ENCODE measurements at regions not wholly inside any gene's neighbourhood (a gene's known extent, or its start where the extent isn't known, plus 50 kb on each side); places are given as distances from the start of the nearest gene placed in this dataset.
A peak's percentile ranks its signal among the peaks of the same experiment; 100 is the strongest.

GRCh38 chr5:109937951-109938350 lies 248.2 kb downstream of the MAN2A1 start:
- H3K36me3 Mint-ChIP-seq: no peaks in the 10 kb centered on the region
- H3K4me1 Mint-ChIP-seq: peaks cover 12% of the 10 kb centered on the region
- DNase-seq (ENCODE audit: low spot score in 2 of 2): no peak
- ATAC-seq: no peak
- no peak overlapping the region for H3K27ac Mint-ChIP-seq
- no peak overlapping the region for H3K4me3 Mint-ChIP-seq
- H3K9me3 Mint-ChIP-seq: peaks cover 4% of the 10 kb centered on the region

- no peaks in the 10 kb centered on the region for H3K36me3 Mint-ChIP-seq
- no peak overlapping the region for H3K27ac Mint-ChIP-seq
Observed at GRCh38 chr5:109938453-109938852, 248.7 kb downstream of the MAN2A1 start.

GRCh38 chr5:109939116-109939682 lies 249.5 kb downstream of the MAN2A1 start:
- Mint-ChIP-seq H3K36me3 (no peaks in the 10 kb centered on the region), H3K4me3 (no peak overlapping the region), H3K4me1 (peaks cover 12% of the 10 kb centered on the region), H3K27ac (no peak overlapping the region), H3K9me3 (peaks cover 4% of the 10 kb centered on the region)
- DNase-seq (ENCODE audit: low spot score in 2 of 2) (no peak), ATAC-seq (no peak)

More at GRCh38 chr5:109938453-109938852, 248.7 kb downstream of the MAN2A1 start:
- DNase-seq (ENCODE audit: low spot score in 2 of 2) (no peak), ATAC-seq (no peak)
- Mint-ChIP-seq H3K4me3 (no peak overlapping the region), H3K9me3 (peaks cover 4% of the 10 kb centered on the region), H3K4me1 (peaks cover 12% of the 10 kb centered on the region)

- no peak overlapping the region for H3K4me3 Mint-ChIP-seq
- DNase-seq (ENCODE audit: low spot score in 2 of 2): no peak
- ATAC-seq: no peak
- peaks cover 14% of the 10 kb centered on the region for H3K4me1 Mint-ChIP-seq
- H3K27ac Mint-ChIP-seq: no peak overlapping the region
- H3K36me3 Mint-ChIP-seq: no peaks in the 10 kb centered on the region
- peaks cover 4% of the 10 kb centered on the region for H3K9me3 Mint-ChIP-seq
Observed at GRCh38 chr5:109942646-109943045, 252.9 kb downstream of the MAN2A1 start.

- H3K27ac Mint-ChIP-seq: no peak overlapping the region
- H3K9me3 Mint-ChIP-seq: peaks cover 4% of the 10 kb centered on the region
- no peak overlapping the region for H3K4me3 Mint-ChIP-seq
- ATAC-seq (no peak), DNase-seq (ENCODE audit: low spot score in 2 of 2) (no peak)
- peaks cover 14% of the 10 kb centered on the region for H3K4me1 Mint-ChIP-seq
- no peaks in the 10 kb centered on the region for H3K36me3 Mint-ChIP-seq
Observed at GRCh38 chr5:109943701-109944235, 254.0 kb downstream of the MAN2A1 start.

- H3K4me1 Mint-ChIP-seq: peaks cover 14% of the 10 kb centered on the region
- H3K36me3 Mint-ChIP-seq: no peaks in the 10 kb centered on the region
- DNase-seq (ENCODE audit: low spot score in 2 of 2) (no peak), ATAC-seq (no peak)
- no peak overlapping the region for H3K4me3 Mint-ChIP-seq
- H3K9me3 Mint-ChIP-seq: peaks cover 4% of the 10 kb centered on the region
- H3K27ac Mint-ChIP-seq: no peak overlapping the region
Observed at GRCh38 chr5:109944461-109944860, 254.7 kb downstream of the MAN2A1 start.

- no peak for DNase-seq (ENCODE audit: low spot score in 2 of 2)
- peaks cover 14% of the 10 kb centered on the region for H3K4me1 Mint-ChIP-seq
- H3K36me3 Mint-ChIP-seq: no peaks in the 10 kb centered on the region
- no peaks in the 10 kb centered on the region for H3K9me3 Mint-ChIP-seq
- H3K27ac Mint-ChIP-seq: no peak overlapping the region
- peak; percentile 42 for ATAC-seq
- no peak overlapping the region for H3K4me3 Mint-ChIP-seq
Observed at GRCh38 chr5:109945097-109945678, 255.5 kb downstream of the MAN2A1 start.

- Mint-ChIP-seq H3K9me3 (no peaks in the 10 kb centered on the region), H3K4me3 (no peak overlapping the region), H3K36me3 (no peaks in the 10 kb centered on the region), H3K27ac (no peak overlapping the region), H3K4me1 (peaks cover 14% of the 10 kb centered on the region)
- DNase-seq (ENCODE audit: low spot score in 2 of 2) (no peak), ATAC-seq (no peak)
Observed at GRCh38 chr5:109945723-109946480, 256.2 kb downstream of the MAN2A1 start.

GRCh38 chr5:109946610-109947009 lies 256.9 kb downstream of the MAN2A1 start:
- no peaks in the 10 kb centered on the region for H3K36me3 Mint-ChIP-seq
- ATAC-seq (no peak), DNase-seq (ENCODE audit: low spot score in 2 of 2) (no peak)
- no peak overlapping the region for H3K4me3 Mint-ChIP-seq
- no peaks in the 10 kb centered on the region for H3K9me3 Mint-ChIP-seq
- no peak overlapping the region for H3K27ac Mint-ChIP-seq
- H3K4me1 Mint-ChIP-seq: peaks cover 14% of the 10 kb centered on the region

GRCh38 chr5:109947667-109948066 lies 257.9 kb downstream of the MAN2A1 start:
- H3K36me3 Mint-ChIP-seq: no peaks in the 10 kb centered on the region
- no peaks in the 10 kb centered on the region for H3K9me3 Mint-ChIP-seq
- H3K27ac Mint-ChIP-seq: no peak overlapping the region
- DNase-seq (ENCODE audit: low spot score in 2 of 2): no peak
- H3K4me1 Mint-ChIP-seq: peaks cover 14% of the 10 kb centered on the region
- no peak overlapping the region for H3K4me3 Mint-ChIP-seq
- ATAC-seq: no peak

- Mint-ChIP-seq H3K9me3 (no peaks in the 10 kb centered on the region), H3K36me3 (no peaks in the 10 kb centered on the region), H3K4me3 (no peak overlapping the region), H3K27ac (no peak overlapping the region), H3K4me1 (no peaks in the 10 kb centered on the region)
- DNase-seq (ENCODE audit: low spot score in 2 of 2) (no peak), ATAC-seq (no peak)
Observed at GRCh38 chr5:109950634-109951033, 260.9 kb downstream of the MAN2A1 start.

GRCh38 chr5:109951348-109951747 lies 261.6 kb downstream of the MAN2A1 start:
- no peak overlapping the region for H3K4me3 Mint-ChIP-seq
- H3K4me1 Mint-ChIP-seq: no peaks in the 10 kb centered on the region
- no peaks in the 10 kb centered on the region for H3K36me3 Mint-ChIP-seq
- DNase-seq (ENCODE audit: low spot score in 2 of 2) (no peak), ATAC-seq (no peak)
- H3K27ac Mint-ChIP-seq: no peak overlapping the region
- no peaks in the 10 kb centered on the region for H3K9me3 Mint-ChIP-seq

GRCh38 chr5:109951758-109952157 lies 262.0 kb downstream of the MAN2A1 start:
- Mint-ChIP-seq H3K36me3 (no peaks in the 10 kb centered on the region), H3K27ac (no peak overlapping the region), H3K9me3 (no peaks in the 10 kb centered on the region), H3K4me1 (no peaks in the 10 kb centered on the region), H3K4me3 (no peak overlapping the region)
- DNase-seq (ENCODE audit: low spot score in 2 of 2): no peak
- ATAC-seq: no peak

- Mint-ChIP-seq H3K4me1 (no peaks in the 10 kb centered on the region), H3K27ac (no peak overlapping the region), H3K9me3 (no peaks in the 10 kb centered on the region), H3K4me3 (no peak overlapping the region), H3K36me3 (no peaks in the 10 kb centered on the region)
- no peak for ATAC-seq
- no peak for DNase-seq (ENCODE audit: low spot score in 2 of 2)
Observed at GRCh38 chr5:109953761-109954160, 264.0 kb downstream of the MAN2A1 start.

- H3K4me1 Mint-ChIP-seq: no peaks in the 10 kb centered on the region
- no peak overlapping the region for H3K4me3 Mint-ChIP-seq
- no peak overlapping the region for H3K27ac Mint-ChIP-seq
- H3K9me3 Mint-ChIP-seq: no peaks in the 10 kb centered on the region
- no peaks in the 10 kb centered on the region for H3K36me3 Mint-ChIP-seq
- no peak for DNase-seq (ENCODE audit: low spot score in 2 of 2)
- ATAC-seq: no peak
Observed at GRCh38 chr5:109956884-109957283, 267.2 kb downstream of the MAN2A1 start.

- ATAC-seq (no peak), DNase-seq (ENCODE audit: low spot score in 2 of 2) (no peak)
- Mint-ChIP-seq H3K4me1 (no peaks in the 10 kb centered on the region), H3K27ac (no peak overlapping the region), H3K9me3 (no peaks in the 10 kb centered on the region), H3K4me3 (no peak overlapping the region), H3K36me3 (no peaks in the 10 kb centered on the region)
Observed at GRCh38 chr5:109958082-109958481, 268.4 kb downstream of the MAN2A1 start.
